Fibroblast of lung (primary cell): ENCODE measurements at regions not wholly inside any gene's neighbourhood (a gene's known extent, or its start where the extent isn't known, plus 50 kb on each side); places are given as distances from the start of the nearest gene placed in this dataset.

Source experiments
- CTCF ChIP-seq, 2 donors: IDR thresholded peaks in 1 of 2; conservative IDR thresholded peaks in 1 of 2; 1 replicate in 1 of 2; 2 replicates in 1 of 2; pipeline ENCODE4 v1.5.1; 2011 to 2012; ENCODE audit warnings: low read length in 2 of 2, control low read depth in 1 of 2, inconsistent platforms in 1 of 2, low read depth in 1 of 2, mild to moderate bottlenecking in 1 of 2
- EZH2 ChIP-seq: IDR thresholded peaks from 2 replicates; pipeline ENCODE4 v1.5.1; 2012; ENCODE audit warnings: low read length, control low read depth, mild to moderate bottlenecking; ENCODE audit errors: missing control alignments

- TF ChIP-seq EZH2 (no peak), CTCF (conservative IDR thresholded peaks at IDR 0.05 in 1 of 2, IDR thresholded peaks at IDR 0.05 in 1 of 2; ENCODE audit: low read depth in 1 of 2, low read length in 2 of 2) (no peak)
Measured at GRCh38 chr10:64316833-64317232, 795.6 kb downstream of the REEP3 start.
